ENCODE measurements at regions not wholly inside any gene's neighbourhood (a gene's known extent, or its start where the extent isn't known, plus 50 kb on each side); places are given as distances from the start of the nearest gene placed in this dataset.

GRCh38 chr5:8322484-8322883, 453.5 kb downstream of the MTRR start:
- no peak for DNase-seq
- H3K4me1 ChIP-seq: no peaks in the 10 kb centered on the region
- no peaks in the 10 kb centered on the region for H3K27me3 ChIP-seq
- no peaks in the 10 kb centered on the region; the same call in 1 of the 2 replicates for H3K9me3 ChIP-seq
- TF ChIP-seq CTCF (IDR thresholded peaks at IDR 0.05; ENCODE audit: low read depth, low read length): no peak
- H3K4me3 ChIP-seq (ENCODE audit: low read depth, low read length): no peak overlapping the region
- no peaks in the 10 kb centered on the region for H3K36me3 ChIP-seq

DNA sequence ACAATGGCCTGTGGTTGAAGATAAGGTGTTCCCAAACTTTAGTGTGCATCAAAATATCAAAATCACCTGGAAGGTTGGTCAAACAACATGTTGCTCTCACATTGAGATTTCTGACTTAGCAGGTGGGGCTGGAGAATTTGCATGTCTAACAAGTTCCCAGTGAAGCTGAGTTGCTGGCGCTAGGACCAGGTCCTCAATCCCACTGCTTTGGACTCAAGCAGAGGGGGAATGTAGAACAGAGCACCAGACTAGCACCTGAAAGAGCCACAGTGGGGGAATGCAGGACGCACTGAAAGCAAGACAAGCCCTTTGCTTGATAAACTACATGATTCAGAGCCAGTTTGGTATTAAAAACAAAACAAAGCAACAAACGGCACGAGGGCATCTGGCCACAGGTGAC, 458.1 kb downstream of the MTRR start:
- H3K36me3 ChIP-seq: no peaks in the 10 kb centered on the region
- no peak for DNase-seq
- no peaks in the 10 kb centered on the region for H3K4me1 ChIP-seq
- no peaks in the 10 kb centered on the region; the same call in 1 of the 2 replicates for H3K9me3 ChIP-seq
- no peak overlapping the region for H3K4me3 ChIP-seq (ENCODE audit: low read depth, low read length)
- H3K27me3 ChIP-seq: no peaks in the 10 kb centered on the region
- TF ChIP-seq CTCF (IDR thresholded peaks at IDR 0.05; ENCODE audit: low read depth, low read length): no peak

GRCh38 chr5:8329773-8330172, 460.8 kb downstream of the MTRR start:
- H3K4me3 ChIP-seq (ENCODE audit: low read depth, low read length): no peak overlapping the region
- no peaks in the 10 kb centered on the region for H3K27me3 ChIP-seq
- H3K9me3 ChIP-seq: no peaks in the 10 kb centered on the region; the same call in 1 of the 2 replicates
- no peaks in the 10 kb centered on the region for H3K4me1 ChIP-seq
- no peaks in the 10 kb centered on the region for H3K36me3 ChIP-seq
- DNase-seq: no peak
- TF ChIP-seq CTCF (IDR thresholded peaks at IDR 0.05; ENCODE audit: low read depth, low read length): no peak

DNA sequence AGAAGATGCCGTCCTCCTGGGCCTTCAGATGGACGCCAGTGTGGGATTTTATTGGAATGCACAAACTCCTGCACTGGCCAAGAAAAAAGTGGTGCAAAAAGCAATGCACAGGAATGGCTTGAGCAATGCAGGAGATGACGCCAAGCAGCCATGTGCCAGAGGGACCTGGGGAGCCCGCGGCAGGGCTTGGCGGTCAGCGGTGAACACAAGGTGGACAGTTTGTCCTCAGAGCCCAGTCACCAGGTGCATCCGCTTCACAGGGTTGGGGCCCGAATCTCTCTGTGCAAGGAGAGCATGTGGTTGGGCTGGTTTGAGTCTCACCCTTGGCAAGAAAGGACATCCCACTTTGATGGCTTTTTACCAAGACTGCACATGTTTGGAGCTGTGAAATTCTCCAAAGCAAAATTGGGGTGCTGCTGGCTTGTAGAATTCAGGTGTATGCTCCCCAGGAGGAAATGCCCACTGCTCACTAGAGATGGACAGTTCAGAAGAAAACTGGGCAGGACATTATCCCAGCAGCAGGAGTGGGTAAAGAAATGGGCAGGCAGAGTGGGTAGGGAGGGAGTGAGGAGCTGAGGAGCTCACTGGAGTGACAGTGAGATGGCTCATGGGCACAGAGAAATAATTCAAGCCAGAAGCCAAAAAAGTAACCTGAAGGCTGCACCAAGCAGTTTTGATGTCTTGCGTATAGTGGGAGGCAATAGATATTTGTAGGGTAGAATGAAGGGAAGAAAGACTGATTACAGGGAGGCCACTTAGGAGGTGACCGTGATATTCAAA, 463.9 kb downstream of the MTRR start:
- no peak for TF ChIP-seq CTCF (IDR thresholded peaks at IDR 0.05; ENCODE audit: low read depth, low read length)
- H3K4me1 ChIP-seq: no peaks in the 10 kb centered on the region
- no peak for DNase-seq
- H3K36me3 ChIP-seq: no peaks in the 10 kb centered on the region
- no peaks in the 10 kb centered on the region for H3K27me3 ChIP-seq
- H3K9me3 ChIP-seq: no peaks in the 10 kb centered on the region; the same call in 1 of the 2 replicates
- H3K4me3 ChIP-seq (ENCODE audit: low read depth, low read length): no peak overlapping the region

DNA sequence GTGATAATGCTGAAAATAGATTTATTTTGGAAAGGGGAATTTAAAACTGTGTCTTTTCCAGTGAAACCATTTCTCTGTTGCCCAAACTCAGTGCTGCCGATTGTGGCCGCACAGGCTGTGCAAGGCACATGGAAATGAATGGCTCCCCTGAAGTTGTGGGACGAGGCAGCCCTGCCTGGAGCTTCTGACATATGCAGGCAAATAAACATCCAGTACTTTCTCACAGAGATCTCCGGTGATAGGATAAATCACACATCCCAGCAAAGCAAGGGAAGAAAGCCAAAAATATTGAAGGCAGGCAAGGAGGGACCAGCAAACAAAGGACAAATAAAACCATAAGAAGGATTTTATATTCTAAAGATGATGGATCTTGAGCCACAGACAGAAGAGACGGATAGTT, 464.5 kb downstream of the MTRR start:
- no peaks in the 10 kb centered on the region for H3K4me1 ChIP-seq
- DNase-seq: no peak
- H3K9me3 ChIP-seq: no peaks in the 10 kb centered on the region; the same call in 1 of the 2 replicates
- H3K4me3 ChIP-seq (ENCODE audit: low read depth, low read length): no peak overlapping the region
- H3K36me3 ChIP-seq: no peaks in the 10 kb centered on the region
- no peak for TF ChIP-seq CTCF (IDR thresholded peaks at IDR 0.05; ENCODE audit: low read depth, low read length)
- H3K27me3 ChIP-seq: no peaks in the 10 kb centered on the region

- TF ChIP-seq CTCF (IDR thresholded peaks at IDR 0.05; ENCODE audit: low read depth, low read length): no peak
Observed at GRCh38 chr5:8333977-8334376, 465.0 kb downstream of the MTRR start.

More at GRCh38 chr5:8333977-8334376, 465.0 kb downstream of the MTRR start:
- no peak for DNase-seq
- no peak overlapping the region for H3K4me3 ChIP-seq (ENCODE audit: low read depth, low read length)
- H3K36me3 ChIP-seq: no peaks in the 10 kb centered on the region
- H3K27me3 ChIP-seq: no peaks in the 10 kb centered on the region
- H3K4me1 ChIP-seq: no peaks in the 10 kb centered on the region
- no peaks in the 10 kb centered on the region; the same call in 1 of the 2 replicates for H3K9me3 ChIP-seq
